GM12891 (cell line): ENCODE measurements at regions not wholly inside any gene's neighbourhood (a gene's known extent, or its start where the extent isn't known, plus 50 kb on each side); places are given as distances from the start of the nearest gene placed in this dataset.

Experiments
- POLR2A ChIP-seq: IDR thresholded peaks from 2 replicates; pipeline ENCODE4 v1.6.1; 2011; ENCODE audit warnings: low read depth, low read length, control low read depth
- POLR2AphosphoS5 ChIP-seq: IDR thresholded peaks from 2 replicates; pipeline ENCODE4 v1.6.1; 2011; ENCODE audit warnings: low read depth, low read length, control low read depth
- SPI1 ChIP-seq: IDR thresholded peaks from 2 replicates; pipeline ENCODE4 v1.6.1; 2011; ENCODE audit warnings: low read depth, low read length, control low read depth
- TAF1 ChIP-seq: IDR thresholded peaks from 2 replicates; pipeline ENCODE4 v1.6.1; 2011; ENCODE audit warnings: low read depth, low read length, control low read depth

- TF ChIP-seq POLR2A = no peak
- no peak for TF ChIP-seq POLR2AphosphoS5
- no peak for TF ChIP-seq TAF1
- no peak for TF ChIP-seq SPI1
Observed at GRCh38 chr17:56034197-56034635, 119.1 kb upstream of the ANKFN1 start.
